ENCODE measurements at regions not wholly inside any gene's neighbourhood (a gene's known extent, or its start where the extent isn't known, plus 50 kb on each side); places are given as distances from the start of the nearest gene placed in this dataset.

DNA sequence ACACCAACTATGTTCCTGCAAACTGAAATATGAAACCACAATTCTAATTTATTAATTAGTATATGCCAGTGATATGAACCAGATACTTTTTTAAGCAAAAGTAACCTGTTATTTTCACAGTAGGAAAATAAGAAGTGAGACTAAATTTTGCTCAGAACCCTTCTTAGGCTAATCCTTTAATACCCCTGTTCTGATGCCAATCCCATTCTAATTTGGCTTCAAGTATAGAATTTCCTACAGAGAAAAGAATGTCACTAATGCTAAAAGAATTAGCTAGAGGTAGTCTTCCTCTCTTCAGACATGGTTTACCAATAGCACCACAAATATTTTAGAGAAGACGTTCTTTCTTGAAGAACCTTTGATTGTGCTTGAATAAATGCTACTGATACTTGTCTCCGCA, 758.4 kb downstream of the FLRT2 start:
- intact Hi-C loops (cut with micrococcal nuclease; ENCODE audit: unreplicated experiment): no loop called here
- no TSS peak for BruUV-seq (replicated peaks)
- H3K27me3 ChIP-seq (ENCODE audit: insufficient read depth, low read depth): no peaks in the 10 kb centered on the region
- H3K4me1 ChIP-seq (replicated peaks; ENCODE audit: insufficient read depth): no peaks in the 10 kb centered on the region
- no peak overlapping the region for H3K4me2 ChIP-seq
- POLR2A ChIA-PET (ENCODE audit: unreplicated experiment): no interaction called here
- TF ChIP-seq CTCF (conservative IDR thresholded peaks at IDR 0.05): no peak
- no peak for TF ChIP-seq EZH2 (IDR thresholded peaks at IDR 0.05; ENCODE audit: low read depth)
- no peaks in the 10 kb centered on the region for H3K79me2 ChIP-seq (ENCODE audit: low read depth)
- H3K27ac ChIP-seq: no peak overlapping the region
- no peak for DNase-seq
- no peak overlapping the region for H3K4me3 ChIP-seq
- H4K20me1 ChIP-seq (ENCODE audit: insufficient read depth): no peaks in the 10 kb centered on the region
- CTCF ChIA-PET: no interaction called here
- no peaks in the 10 kb centered on the region for H3K36me3 ChIP-seq (ENCODE audit: low read depth)
- H3K9me3 ChIP-seq (ENCODE audit: insufficient read depth, low read depth): no peaks in the 10 kb centered on the region
- no peaks in the 10 kb centered on the region for H3K9me2 ChIP-seq (ENCODE audit: insufficient read depth)
- no peaks in the 10 kb centered on the region for H3F3A ChIP-seq (ENCODE audit: insufficient read depth, low read depth)
- no peak overlapping the region for H2AFZ ChIP-seq

DNA sequence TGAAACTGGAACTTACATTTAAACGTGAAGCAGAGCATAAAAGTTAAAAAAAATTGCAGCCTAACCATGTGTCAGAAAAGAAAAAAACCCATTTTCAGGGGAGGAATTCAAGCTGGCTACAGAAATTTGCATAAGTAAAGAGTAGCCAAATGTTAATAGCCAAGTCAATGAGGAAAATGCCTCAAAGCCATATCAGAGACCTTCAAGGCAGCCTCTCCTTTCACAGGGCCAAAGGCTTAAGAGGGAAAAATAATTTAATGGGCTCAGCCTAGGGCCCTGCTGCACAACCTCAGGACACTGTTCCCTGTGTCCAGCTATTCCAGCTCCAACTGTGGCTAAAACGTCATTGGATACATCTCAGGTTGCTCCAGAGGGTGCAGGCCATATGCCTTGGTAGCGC, 749.5 kb downstream of the FLRT2 start:
- no peaks in the 10 kb centered on the region for H3K36me3 ChIP-seq (ENCODE audit: low read depth)
- no peaks in the 10 kb centered on the region for H3K9me3 ChIP-seq (ENCODE audit: insufficient read depth, low read depth)
- no TSS peak for BruUV-seq (replicated peaks)
- no peaks in the 10 kb centered on the region for H4K20me1 ChIP-seq (ENCODE audit: insufficient read depth)
- no peak overlapping the region for H3K4me2 ChIP-seq
- TF ChIP-seq EZH2 (IDR thresholded peaks at IDR 0.05; ENCODE audit: low read depth) (no peak), CTCF (conservative IDR thresholded peaks at IDR 0.05) (no peak)
- H3K9me2 ChIP-seq (ENCODE audit: insufficient read depth): no peaks in the 10 kb centered on the region
- H3K27me3 ChIP-seq (ENCODE audit: insufficient read depth, low read depth): no peaks in the 10 kb centered on the region
- intact Hi-C loops (cut with micrococcal nuclease; ENCODE audit: unreplicated experiment): no loop called here
- H2AFZ ChIP-seq: no peak overlapping the region
- no peak for DNase-seq
- H3K4me1 ChIP-seq (replicated peaks; ENCODE audit: insufficient read depth): no peaks in the 10 kb centered on the region
- H3K27ac ChIP-seq: no peak overlapping the region
- no peaks in the 10 kb centered on the region for H3K79me2 ChIP-seq (ENCODE audit: low read depth)
- no peak overlapping the region for H3K4me3 ChIP-seq
- POLR2A ChIA-PET (ENCODE audit: unreplicated experiment): no interaction called here
- CTCF ChIA-PET: no interaction called here
- no peaks in the 10 kb centered on the region for H3F3A ChIP-seq (ENCODE audit: insufficient read depth, low read depth)

- Histone ChIP-seq H3K36me3 (ENCODE audit: low read depth) (no peaks in the 10 kb centered on the region), H3K27ac (no peak overlapping the region), H3K9me3 (ENCODE audit: insufficient read depth, low read depth) (no peaks in the 10 kb centered on the region), H2AFZ (no peak overlapping the region), H4K20me1 (ENCODE audit: insufficient read depth) (no peaks in the 10 kb centered on the region), H3K79me2 (ENCODE audit: low read depth) (no peaks in the 10 kb centered on the region), H3F3A (ENCODE audit: insufficient read depth, low read depth) (no peaks in the 10 kb centered on the region), H3K4me2 (no peak overlapping the region), H3K4me3 (no peak overlapping the region), H3K27me3 (ENCODE audit: insufficient read depth, low read depth) (no peaks in the 10 kb centered on the region), H3K9me2 (ENCODE audit: insufficient read depth) (no peaks in the 10 kb centered on the region), H3K4me1 (replicated peaks; ENCODE audit: insufficient read depth) (no peaks in the 10 kb centered on the region)
- BruUV-seq (replicated peaks): no TSS peak
- TF ChIP-seq EZH2 (IDR thresholded peaks at IDR 0.05; ENCODE audit: low read depth): no peak
- TF ChIP-seq CTCF (conservative IDR thresholded peaks at IDR 0.05): no peak
- intact Hi-C loops (cut with micrococcal nuclease; ENCODE audit: unreplicated experiment): no loop called here
- no peak for DNase-seq
- CTCF ChIA-PET: no interaction called here
- POLR2A ChIA-PET (ENCODE audit: unreplicated experiment): no interaction called here
These were observed 728.0 kb downstream of the FLRT2 start for GRCh38 chr14:86257973-86258372.

Measured in PC-9 (cell line).